Astrocyte (in vitro differentiated cells and primary cell): ENCODE measurements at regions not wholly inside any gene's neighbourhood (a gene's known extent, or its start where the extent isn't known, plus 50 kb on each side); places are given as distances from the start of the nearest gene placed in this dataset.

ENCODE experiments used
- DNase-seq: peaks from one replicate; pipeline ENCODE4 v3.0.0-alpha.2; 2010; ENCODE audit warnings: low read depth
- FAIRE-seq: peaks from 2 replicates; lab custom pipeline; 2011; peaks lifted over from hg19 to GRCh38; lab: Jason Lieb, UNC
- H2AFZ ChIP-seq: 2 replicates; pipeline ENCODE4 v1.6.0; 2012; ENCODE audit warnings: low read depth, low read length, inconsistent platforms
- H3K27ac ChIP-seq: 2 replicates; pipeline ENCODE4 v1.5.1; 2011; ENCODE audit warnings: low read depth, low read length, inconsistent platforms
- H3K27me3 ChIP-seq: 2 replicates; pipeline ENCODE4 v1.6.0; 2011; ENCODE audit warnings: low read length, inconsistent platforms; ENCODE audit not compliant: insufficient read depth
- H3K36me3 ChIP-seq: 2 replicates; pipeline ENCODE4 v1.5.1; 2011; ENCODE audit warnings: low read length, inconsistent platforms; ENCODE audit not compliant: insufficient read depth
- H3K4me1 ChIP-seq: 2 replicates; pipeline ENCODE4 v1.5.1; 2011; ENCODE audit warnings: low read length, inconsistent platforms; ENCODE audit not compliant: insufficient read depth
- H3K4me2 ChIP-seq: 2 replicates; pipeline ENCODE4 v1.6.0; 2012; ENCODE audit warnings: low read length, inconsistent platforms
- H3K4me3 ChIP-seq: 2 replicates; pipeline ENCODE4 v1.5.1; 2011; ENCODE audit warnings: low read depth, mild to moderate bottlenecking, low read length, inconsistent platforms; ENCODE audit not compliant: insufficient read depth
- H3K79me2 ChIP-seq: 2 replicates; pipeline ENCODE4 v1.6.0; 2012; ENCODE audit warnings: mild to moderate bottlenecking, low read length, inconsistent platforms; ENCODE audit not compliant: insufficient read depth
- H3K9ac ChIP-seq: 2 replicates; pipeline ENCODE4 v1.6.0; 2012; ENCODE audit warnings: mild to moderate bottlenecking, low read length, inconsistent platforms
- H3K9me3 ChIP-seq: 2 replicates; pipeline ENCODE4 v1.5.1; 2012; ENCODE audit warnings: low read depth, mild to moderate bottlenecking, low read length, inconsistent platforms; ENCODE audit not compliant: insufficient read depth
- H4K20me1 ChIP-seq: 2 replicates; pipeline ENCODE4 v1.6.0; 2012; ENCODE audit warnings: low read length, inconsistent platforms; ENCODE audit not compliant: insufficient read depth
- H3K27ac Mint-ChIP-seq: one replicate; pipeline ENCODE4 v1.8.0; 2021; ENCODE audit warnings: mild to moderate bottlenecking, mixed read lengths; ENCODE audit not compliant: unreplicated experiment
- H3K27me3 Mint-ChIP-seq: one replicate; pipeline ENCODE4 v1.8.0; 2021; ENCODE audit warnings: low read depth, mixed read lengths; ENCODE audit not compliant: unreplicated experiment
- H3K36me3 Mint-ChIP-seq: one replicate; pipeline ENCODE4 v1.8.0; 2021; ENCODE audit warnings: low read depth, mixed read lengths; ENCODE audit not compliant: unreplicated experiment
- H3K4me1 Mint-ChIP-seq: one replicate; pipeline ENCODE4 v1.8.0; 2021; ENCODE audit warnings: low read depth, mixed read lengths; ENCODE audit not compliant: unreplicated experiment
- H3K4me3 Mint-ChIP-seq: one replicate; pipeline ENCODE4 v1.8.0; 2021; ENCODE audit warnings: mild to moderate bottlenecking, moderate library complexity, mixed read lengths; ENCODE audit not compliant: unreplicated experiment
- H3K9me3 Mint-ChIP-seq: one replicate; pipeline ENCODE4 v1.8.0; 2021; ENCODE audit warnings: mild to moderate bottlenecking, mixed read lengths; ENCODE audit not compliant: unreplicated experiment
- EZH2 ChIP-seq: IDR thresholded peaks from 2 replicates; pipeline ENCODE4 v1.6.1; 2012; ENCODE audit warnings: mild to moderate bottlenecking, low read length, inconsistent platforms; ENCODE audit not compliant: insufficient read depth
- TF ChIP-seq, protein P1 (sequence below): IDR thresholded peaks from 2 replicates; pipeline ENCODE4 v1.5.1; 2011; ENCODE audit warnings: low read depth, mild to moderate bottlenecking, inconsistent platforms, low read length, moderate library complexity; ENCODE audit not compliant: insufficient read depth

DNA sequence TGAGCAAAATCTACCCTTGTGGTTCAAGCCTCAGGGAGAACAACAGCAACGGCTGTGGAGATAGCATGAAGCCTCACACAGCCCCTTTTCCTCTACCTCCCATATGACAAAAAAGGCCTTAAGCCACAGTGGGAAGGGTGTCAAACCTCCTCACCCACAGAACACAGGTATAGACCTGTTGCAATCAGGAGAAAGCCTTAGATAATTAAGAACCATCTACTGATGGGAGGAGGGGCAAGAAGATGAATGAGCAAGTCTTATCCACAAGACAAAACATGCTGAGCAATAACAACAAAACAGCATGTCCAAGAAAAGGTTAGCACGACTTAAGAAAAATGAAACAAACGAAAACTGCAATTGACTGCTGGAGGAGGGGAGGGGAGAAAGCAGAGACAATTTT lies 272.9 kb upstream of the BCHE start:
- no peak overlapping the region for H3K27ac Mint-ChIP-seq
- H3K36me3 Mint-ChIP-seq = no peaks in the 10 kb centered on the region
- H3K4me1 ChIP-seq = no peaks in the 10 kb centered on the region
- no peaks in the 10 kb centered on the region for H3K9me3 ChIP-seq
- DNase-seq (no peak), FAIRE-seq (no peak)
- H3K27me3 Mint-ChIP-seq = no peaks in the 10 kb centered on the region
- no peaks in the 10 kb centered on the region for H3K27me3 ChIP-seq
- no peak overlapping the region for H3K4me2 ChIP-seq
- TF ChIP-seq, protein P1, sequence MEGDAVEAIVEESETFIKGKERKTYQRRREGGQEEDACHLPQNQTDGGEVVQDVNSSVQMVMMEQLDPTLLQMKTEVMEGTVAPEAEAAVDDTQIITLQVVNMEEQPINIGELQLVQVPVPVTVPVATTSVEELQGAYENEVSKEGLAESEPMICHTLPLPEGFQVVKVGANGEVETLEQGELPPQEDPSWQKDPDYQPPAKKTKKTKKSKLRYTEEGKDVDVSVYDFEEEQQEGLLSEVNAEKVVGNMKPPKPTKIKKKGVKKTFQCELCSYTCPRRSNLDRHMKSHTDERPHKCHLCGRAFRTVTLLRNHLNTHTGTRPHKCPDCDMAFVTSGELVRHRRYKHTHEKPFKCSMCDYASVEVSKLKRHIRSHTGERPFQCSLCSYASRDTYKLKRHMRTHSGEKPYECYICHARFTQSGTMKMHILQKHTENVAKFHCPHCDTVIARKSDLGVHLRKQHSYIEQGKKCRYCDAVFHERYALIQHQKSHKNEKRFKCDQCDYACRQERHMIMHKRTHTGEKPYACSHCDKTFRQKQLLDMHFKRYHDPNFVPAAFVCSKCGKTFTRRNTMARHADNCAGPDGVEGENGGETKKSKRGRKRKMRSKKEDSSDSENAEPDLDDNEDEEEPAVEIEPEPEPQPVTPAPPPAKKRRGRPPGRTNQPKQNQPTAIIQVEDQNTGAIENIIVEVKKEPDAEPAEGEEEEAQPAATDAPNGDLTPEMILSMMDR = no peak
- TF ChIP-seq EZH2 = no peak
- no peak overlapping the region for H3K4me3 ChIP-seq
- no peak overlapping the region for H3K27ac ChIP-seq
- no peak overlapping the region for H3K4me3 Mint-ChIP-seq
- H3K9ac ChIP-seq = no peak overlapping the region
- no peaks in the 10 kb centered on the region for H3K36me3 ChIP-seq
- H4K20me1 ChIP-seq = no peaks in the 10 kb centered on the region
- H3K4me1 Mint-ChIP-seq = no peaks in the 10 kb centered on the region
- no peaks in the 10 kb centered on the region for H3K79me2 ChIP-seq
- no peak overlapping the region for H2AFZ ChIP-seq
- H3K9me3 Mint-ChIP-seq = no peaks in the 10 kb centered on the region

DNA sequence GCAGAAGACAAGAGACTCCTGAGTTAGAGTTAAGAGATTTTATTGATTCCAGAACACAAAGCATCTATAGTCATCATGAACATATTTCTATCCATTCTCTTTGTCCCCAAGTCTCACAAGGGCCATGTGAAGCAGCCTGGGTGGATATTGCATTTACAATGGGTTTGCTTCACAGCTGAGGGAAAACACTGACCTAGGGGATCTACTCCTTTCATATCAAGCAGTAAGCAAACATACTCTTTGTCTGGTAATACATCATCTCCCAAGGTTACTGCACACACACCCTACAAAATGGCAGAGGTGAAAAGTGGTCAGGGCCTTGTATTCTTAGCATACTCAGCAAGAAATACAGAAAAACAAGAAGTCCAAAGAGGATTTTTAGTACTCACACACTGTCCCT lies 267.7 kb upstream of the BCHE start:
- no peaks in the 10 kb centered on the region for H3K36me3 ChIP-seq
- no peaks in the 10 kb centered on the region for H3K79me2 ChIP-seq
- Mint-ChIP-seq H3K36me3 (no peaks in the 10 kb centered on the region), H3K9me3 (no peaks in the 10 kb centered on the region), H3K27me3 (no peaks in the 10 kb centered on the region), H3K27ac (no peak overlapping the region), H3K4me3 (no peak overlapping the region), H3K4me1 (peaks cover 3% of the 10 kb centered on the region)
- DNase-seq (no peak), FAIRE-seq (no peak)
- H2AFZ ChIP-seq = no peak overlapping the region
- H3K9me3 ChIP-seq = no peaks in the 10 kb centered on the region
- no peak for TF ChIP-seq EZH2
- TF ChIP-seq, protein P1 = no peak
- H4K20me1 ChIP-seq = no peaks in the 10 kb centered on the region
- H3K9ac ChIP-seq = no peak overlapping the region
- no peaks in the 10 kb centered on the region for H3K27me3 ChIP-seq
- no peaks in the 10 kb centered on the region for H3K4me1 ChIP-seq
- no peak overlapping the region for H3K4me3 ChIP-seq
- H3K4me2 ChIP-seq = no peak overlapping the region
- no peak overlapping the region for H3K27ac ChIP-seq

- H3K4me3 Mint-ChIP-seq = no peak overlapping the region
- H3K9me3 Mint-ChIP-seq = no peaks in the 10 kb centered on the region
- TF ChIP-seq, protein P1 = no peak
- TF ChIP-seq EZH2 = no peak
- peaks cover 3% of the 10 kb centered on the region for H3K4me1 Mint-ChIP-seq
- no peaks in the 10 kb centered on the region for H3K27me3 ChIP-seq
- H3K9ac ChIP-seq = no peak overlapping the region
- peak; percentile 4 for DNase-seq
- no peak overlapping the region for H2AFZ ChIP-seq
- H4K20me1 ChIP-seq = no peaks in the 10 kb centered on the region
- no peaks in the 10 kb centered on the region for H3K36me3 Mint-ChIP-seq
- no peaks in the 10 kb centered on the region for H3K27me3 Mint-ChIP-seq
- H3K4me1 ChIP-seq = no peaks in the 10 kb centered on the region
- H3K79me2 ChIP-seq = no peaks in the 10 kb centered on the region
- H3K9me3 ChIP-seq = no peaks in the 10 kb centered on the region
- FAIRE-seq = no peak
- H3K27ac ChIP-seq = no peak overlapping the region
- no peak overlapping the region for H3K4me2 ChIP-seq
- H3K36me3 ChIP-seq = no peaks in the 10 kb centered on the region
- no peak overlapping the region for H3K27ac Mint-ChIP-seq
- no peak overlapping the region for H3K4me3 ChIP-seq
Observed at GRCh38 chr3:166100730-166101129, 263.5 kb upstream of the BCHE start.
